GM23248 (cell line): ENCODE measurements at regions not wholly inside any gene's neighbourhood (a gene's known extent, or its start where the extent isn't known, plus 50 kb on each side); places are given as distances from the start of the nearest gene placed in this dataset.

Source experiments
- DNase-seq: peaks from one replicate; pipeline ENCODE4 v3.0.0-alpha.2; 2015
- H2AFZ ChIP-seq: fragments of 200-600 bp; sonication (generic); 2 replicates; pipeline ENCODE4 v1.6.1; 2016; ENCODE audit warnings: antibody characterized with exemption
- H3F3A ChIP-seq: fragments of 200-600 bp; sonication (generic); 2 replicates; pipeline ENCODE4 v1.6.1; 2016; ENCODE audit warnings: mild to moderate bottlenecking, antibody characterized with exemption, mixed run types; ENCODE audit not compliant: insufficient read depth
- H3K27ac ChIP-seq: fragments of 200-600 bp; sonication (generic); 2 replicates; pipeline ENCODE4 v1.5.1; 2016; ENCODE audit warnings: mild to moderate bottlenecking
- H3K27me3 ChIP-seq: fragments of 200-600 bp; sonication (generic); replicated peaks from 2 replicates; pipeline ENCODE4 v1.6.1; 2016; ENCODE audit warnings: mild to moderate bottlenecking; ENCODE audit not compliant: insufficient read depth
- H3K36me3 ChIP-seq: fragments of 200-600 bp; sonication (generic); 2 replicates; pipeline ENCODE4 v1.6.1; 2016; ENCODE audit warnings: low read depth, mild to moderate bottlenecking
- H3K4me1 ChIP-seq: fragments of 200-600 bp; sonication (generic); 2 replicates; pipeline ENCODE4 v1.6.1; 2016; ENCODE audit warnings: mild to moderate bottlenecking; ENCODE audit not compliant: insufficient read depth
- H3K4me2 ChIP-seq: fragments of 200-600 bp; sonication (generic); one replicate; pipeline ENCODE4 v1.6.1; 2016; ENCODE audit warnings: mild to moderate bottlenecking; ENCODE audit not compliant: unreplicated experiment
- H3K4me3 ChIP-seq: fragments of 200-600 bp; sonication (generic); 2 replicates; pipeline ENCODE4 v1.5.1; 2016; ENCODE audit warnings: mild to moderate bottlenecking
- H3K79me2 ChIP-seq: fragments of 200-600 bp; sonication (generic); 2 replicates; pipeline ENCODE4 v1.6.1; 2016; ENCODE audit warnings: mild to moderate bottlenecking; ENCODE audit not compliant: insufficient read depth
- H3K9ac ChIP-seq: fragments of 200-600 bp; sonication (generic); 2 replicates; pipeline ENCODE4 v1.6.1; 2016; ENCODE audit warnings: mild to moderate bottlenecking
- H3K9me2 ChIP-seq: fragments of 200-600 bp; sonication (generic); 2 replicates; pipeline ENCODE4 v1.6.1; 2016; ENCODE audit warnings: mixed run types, mild to moderate bottlenecking, moderate library complexity; ENCODE audit not compliant: insufficient read depth
- H3K9me3 ChIP-seq: fragments of 200-600 bp; sonication (generic); one replicate; pipeline ENCODE4 v1.6.1; 2017; ENCODE audit warnings: low read depth
- H4K20me1 ChIP-seq: fragments of 200-600 bp; sonication (generic); 2 replicates; pipeline ENCODE4 v1.6.0; 2016; ENCODE audit not compliant: insufficient read depth
- EZH2 ChIP-seq: fragments of 200-600 bp; sonication (generic); IDR thresholded peaks from 2 replicates; pipeline ENCODE4 v1.6.1; 2018; ENCODE audit warnings: antibody characterized with exemption, mild to moderate bottlenecking; ENCODE audit not compliant: insufficient read depth, poor library complexity, severe bottlenecking
- EZH2phosphoT487 ChIP-seq: fragments of 200-600 bp; sonication (generic); IDR thresholded peaks from 2 replicates; pipeline ENCODE4 v1.6.1; 2018; ENCODE audit warnings: antibody characterized with exemption, moderate library complexity, mild to moderate bottlenecking, low read depth; ENCODE audit not compliant: insufficient read depth
- WGBS, 2 experiments: methylation state at CpG; one replicate each; pipeline ENCODE4 v1.1.6; 2015 to 2017; ENCODE audit warnings: low lambda C conversion rate in 2 of 2, low coverage in 1 of 2; ENCODE audit errors: missing lambda C conversion rate in 2 of 2; 5-methylcytosine and 5-hydroxymethylcytosine counted together
- in situ Hi-C: fragments of 300-500 bp; cut with MboI; formaldehyde crosslinking; loops from 2 replicates; pipeline ENCODE4 v1.15.0; 2020

- no peak for TF ChIP-seq EZH2
- TF ChIP-seq EZH2phosphoT487, result no peak
- Histone ChIP-seq H3K4me1 (peaks cover 4% of the 10 kb centered on the region; the same call in 1 of the 2 replicates), H3K27ac (peak overlapping the region; percentile 38), H2AFZ (no peak overlapping the region), H3K79me2 (no peaks in the 10 kb centered on the region), H3K9ac (no peak overlapping the region), H3K9me3 (no peaks in the 10 kb centered on the region), H3K4me3 (no peak overlapping the region), H3K27me3 (no peaks in the 10 kb centered on the region), H3F3A (no peaks in the 10 kb centered on the region), H3K9me2 (no peaks in the 10 kb centered on the region), H4K20me1 (no peaks in the 10 kb centered on the region), H3K4me2 (no peak overlapping the region), H3K36me3 (no peaks in the 10 kb centered on the region)
- DNase-seq, result peak; percentile 85
- 49 to 51% methylated on average over 2 of the region's 2 CpGs for WGBS, 2 experiments
- in situ Hi-C loops, result no loop called here
These were observed 250.6 kb downstream of the C7orf25 start for GRCh38 chr7:42661312-42661711.

- WGBS, 2 experiments, result 35 to 57% methylated on average over 1 of the region's 1 CpG
- Histone ChIP-seq H3K27ac (no peak overlapping the region), H3K79me2 (no peaks in the 10 kb centered on the region), H3K4me3 (no peak overlapping the region), H3K4me1 (no peaks in the 10 kb centered on the region), H3K9ac (no peak overlapping the region), H3F3A (no peaks in the 10 kb centered on the region), H3K27me3 (0 out of 2 replicates have a peak, but pooled peaks cover under 1% of the 10 kb centered on the region), H4K20me1 (no peaks in the 10 kb centered on the region), H3K9me3 (no peaks in the 10 kb centered on the region), H3K4me2 (no peak overlapping the region), H2AFZ (no peak overlapping the region), H3K9me2 (no peaks in the 10 kb centered on the region), H3K36me3 (no peaks in the 10 kb centered on the region)
- no peak for DNase-seq
- no peak for TF ChIP-seq EZH2phosphoT487
- TF ChIP-seq EZH2, result no peak
- in situ Hi-C loops, result no loop called here
These were observed 261.2 kb downstream of the C7orf25 start for GRCh38 chr7:42650701-42651100.

- no peaks in the 10 kb centered on the region for H3F3A ChIP-seq
- no peak overlapping the region for H3K9ac ChIP-seq
- 0 out of 2 replicates have a peak, but pooled peaks cover 5% of the 10 kb centered on the region for H3K27me3 ChIP-seq
- H3K79me2 ChIP-seq, result no peaks in the 10 kb centered on the region
- no peaks in the 10 kb centered on the region for H3K36me3 ChIP-seq
- H4K20me1 ChIP-seq, result no peaks in the 10 kb centered on the region
- H3K9me3 ChIP-seq, result no peaks in the 10 kb centered on the region
- no peak overlapping the region for H3K27ac ChIP-seq
- in situ Hi-C loops, result no loop called here
- H3K4me2 ChIP-seq, result no peak overlapping the region
- no peak overlapping the region for H2AFZ ChIP-seq
- no peak for DNase-seq
- no peaks in the 10 kb centered on the region for H3K4me1 ChIP-seq
- no peaks in the 10 kb centered on the region for H3K9me2 ChIP-seq
- TF ChIP-seq EZH2 (no peak), EZH2phosphoT487 (no peak)
- WGBS, 2 experiments, result 73 to 78% methylated on average over 6 of the region's 6 CpGs
- H3K4me3 ChIP-seq, result no peak overlapping the region
These were observed 261.7 kb downstream of the C7orf25 start for GRCh38 chr7:42650171-42650570.

GRCh38 chr7:42645906-42646305 is 266.0 kb downstream of the C7orf25 start:
- H3K27ac ChIP-seq, result no peak overlapping the region
- H3K9me3 ChIP-seq, result no peaks in the 10 kb centered on the region
- 74 to 75% methylated on average over 3 of the region's 3 CpGs for WGBS, 2 experiments
- peak; percentile 10 for DNase-seq
- H3K4me2 ChIP-seq, result no peak overlapping the region
- no peak overlapping the region for H2AFZ ChIP-seq
- H3K27me3 ChIP-seq, result 0 out of 2 replicates have a peak, but pooled peaks cover 11% of the 10 kb centered on the region
- H3K36me3 ChIP-seq, result no peaks in the 10 kb centered on the region
- TF ChIP-seq EZH2 (no peak), EZH2phosphoT487 (no peak)
- no peaks in the 10 kb centered on the region for H3K79me2 ChIP-seq
- no peak overlapping the region for H3K4me3 ChIP-seq
- in situ Hi-C loops, result no loop called here
- H3K9me2 ChIP-seq, result no peaks in the 10 kb centered on the region
- H3K9ac ChIP-seq, result no peak overlapping the region
- H3K4me1 ChIP-seq, result no peaks in the 10 kb centered on the region
- no peaks in the 10 kb centered on the region for H3F3A ChIP-seq
- H4K20me1 ChIP-seq, result no peaks in the 10 kb centered on the region

GRCh38 chr7:42642699-42643098 is 269.2 kb downstream of the C7orf25 start:
- Histone ChIP-seq H3K36me3 (no peaks in the 10 kb centered on the region), H3K79me2 (no peaks in the 10 kb centered on the region), H3F3A (no peaks in the 10 kb centered on the region), H3K27ac (no peak overlapping the region), H3K4me1 (no peaks in the 10 kb centered on the region), H4K20me1 (no peaks in the 10 kb centered on the region), H3K9me2 (no peaks in the 10 kb centered on the region), H3K9me3 (no peaks in the 10 kb centered on the region), H3K4me2 (no peak overlapping the region), H3K27me3 (0 out of 2 replicates have a peak, but pooled peaks cover 11% of the 10 kb centered on the region), H3K4me3 (no peak overlapping the region), H3K9ac (no peak overlapping the region), H2AFZ (no peak overlapping the region)
- DNase-seq, result no peak
- TF ChIP-seq EZH2, result no peak
- TF ChIP-seq EZH2phosphoT487, result no peak
- in situ Hi-C loops, result no loop called here
